GM23338 (cell line): ENCODE measurements at regions not wholly inside any gene's neighbourhood (a gene's known extent, or its start where the extent isn't known, plus 50 kb on each side); places are given as distances from the start of the nearest gene placed in this dataset.

Experiments used
- ATAC-seq: fragments of 200-7000 bp; cut with Tn5 transposase; 3 replicates; pipeline ENCODE4 v1.9.1; 2020
- DNase-seq: peaks from one replicate; pipeline ENCODE4 v3.0.0-alpha.2; 2015; ENCODE audit warnings: low spot score
- H2AFZ ChIP-seq: fragments of 200-600 bp; sonication (generic); 2 replicates; pipeline ENCODE4 v1.8.0; 2016; ENCODE audit warnings: antibody characterized with exemption, mild to moderate bottlenecking, moderate library complexity
- H3F3A ChIP-seq: fragments of 200-600 bp; sonication (generic); replicated peaks from 2 replicates; pipeline ENCODE4 v1.8.0; 2017; ENCODE audit warnings: antibody characterized with exemption, mixed run types, low read depth
- H3K27ac ChIP-seq: fragments of 200-600 bp; sonication (generic); 2 replicates; pipeline ENCODE4 v1.6.1; 2016; ENCODE audit warnings: low read depth
- H3K27me3 ChIP-seq: fragments of 200-600 bp; sonication (generic); 2 replicates; pipeline ENCODE4 v1.8.0; 2016; ENCODE audit warnings: mild to moderate bottlenecking, mixed run types, moderate library complexity; ENCODE audit not compliant: insufficient read depth
- H3K36me3 ChIP-seq: fragments of 200-600 bp; sonication (generic); 2 replicates; pipeline ENCODE4 v1.8.0; 2016; ENCODE audit warnings: mild to moderate bottlenecking; ENCODE audit not compliant: insufficient read depth
- H3K4me1 ChIP-seq: fragments of 200-600 bp; sonication (generic); 2 replicates; pipeline ENCODE4 v1.8.0; 2016; ENCODE audit warnings: mild to moderate bottlenecking, moderate library complexity; ENCODE audit not compliant: insufficient read depth
- H3K4me2 ChIP-seq: fragments of 200-600 bp; sonication (generic); 2 replicates; pipeline ENCODE4 v1.7.1; 2017; ENCODE audit warnings: mixed run types
- H3K4me3 ChIP-seq: fragments of 200-600 bp; sonication (generic); 2 replicates; pipeline ENCODE4 v1.6.1; 2016; ENCODE audit warnings: mixed run types
- H3K79me2 ChIP-seq: fragments of 200-600 bp; sonication (generic); replicated peaks from 2 replicates; pipeline ENCODE4 v1.8.0; 2017; ENCODE audit warnings: mild to moderate bottlenecking; ENCODE audit not compliant: insufficient read depth
- H3K9me2 ChIP-seq: fragments of 200-600 bp; sonication (generic); 2 replicates; pipeline ENCODE4 v1.8.0; 2017; ENCODE audit not compliant: insufficient read depth
- H4K20me1 ChIP-seq: fragments of 200-600 bp; sonication (generic); replicated peaks from 2 replicates; pipeline ENCODE4 v1.8.0; 2017; ENCODE audit warnings: mild to moderate bottlenecking; ENCODE audit not compliant: insufficient read depth
- H3K27ac Mint-ChIP-seq: 2 replicates; pipeline ENCODE4 v1.8.0; 2020; ENCODE audit warnings: inconsistent platforms, mild to moderate bottlenecking, moderate library complexity, mixed read lengths
- H3K27me3 Mint-ChIP-seq: 3 replicates; pipeline ENCODE4 v1.8.0; 2022; ENCODE audit warnings: low read depth, mild to moderate bottlenecking, moderate library complexity, mixed read lengths, inconsistent platforms; ENCODE audit not compliant: insufficient read depth, poor library complexity
- H3K36me3 Mint-ChIP-seq: 3 replicates; pipeline ENCODE4 v1.8.0; 2021; ENCODE audit warnings: low read depth, mild to moderate bottlenecking, inconsistent platforms, moderate library complexity, mixed read lengths
- H3K4me1 Mint-ChIP-seq: 3 replicates; pipeline ENCODE4 v1.8.0; 2020; ENCODE audit warnings: mild to moderate bottlenecking, inconsistent platforms, mixed read lengths
- H3K4me3 Mint-ChIP-seq: 3 replicates; pipeline ENCODE4 v1.8.0; 2021; ENCODE audit warnings: moderate library complexity, mild to moderate bottlenecking, inconsistent platforms, mixed read lengths
- H3K9me3 Mint-ChIP-seq: 3 replicates; pipeline ENCODE4 v1.8.0; 2020; ENCODE audit warnings: moderate library complexity, mild to moderate bottlenecking, inconsistent platforms, mixed read lengths
- CREB1 ChIP-seq: fragments of 250-450 bp; sonication (Bioruptor Pico); IDR thresholded peaks from 2 replicates; pipeline ENCODE4 v1.5.0; 2020; ENCODE audit warnings: low read depth, mild to moderate bottlenecking, moderate library complexity
- CTCF ChIP-seq, 2 experiments: fragments of 200-600 bp in 1 of 2; sonication (generic) in 1 of 2; conservative IDR thresholded peaks; 2 replicates each; pipeline versions ENCODE4 v1.5.1 to v1.6.1; 2016 to 2017; ENCODE audit warnings: antibody characterized with exemption in 2 of 2, low read depth in 2 of 2, mild to moderate bottlenecking in 2 of 2, moderate library complexity in 1 of 2
- ETS1 ChIP-seq: IDR thresholded peaks from 2 replicates; pipeline ENCODE4 v1.6.1; 2016; ENCODE audit warnings: antibody characterized with exemption
- EZH2 ChIP-seq: fragments of 200-600 bp; sonication (generic); IDR thresholded peaks from one replicate; pipeline ENCODE4 v1.8.0; 2017; ENCODE audit warnings: antibody characterized with exemption, mild to moderate bottlenecking, low read depth; ENCODE audit not compliant: unreplicated experiment
- EZH2phosphoT487 ChIP-seq: fragments of 200-600 bp; sonication (generic); IDR thresholded peaks from one replicate; pipeline ENCODE4 v1.8.1; 2018; ENCODE audit warnings: antibody characterized with exemption; ENCODE audit not compliant: unreplicated experiment
- JUNB ChIP-seq: IDR thresholded peaks from one replicate; pipeline ENCODE4 v1.6.1; 2016; ENCODE audit warnings: antibody characterized with exemption; ENCODE audit not compliant: unreplicated experiment
- NANOG ChIP-seq: IDR thresholded peaks from 2 replicates; pipeline ENCODE4 v1.6.1; 2016; ENCODE audit warnings: antibody characterized with exemption, borderline replicate concordance
- POLR2AphosphoS5 ChIP-seq: IDR thresholded peaks from 2 replicates; pipeline ENCODE4 v1.6.1; 2016; ENCODE audit warnings: antibody characterized with exemption, low read depth
- REST ChIP-seq: IDR thresholded peaks from one replicate; pipeline ENCODE4 v1.6.1; 2018; ENCODE audit warnings: antibody characterized with exemption; ENCODE audit not compliant: unreplicated experiment
- STAT1 ChIP-seq: IDR thresholded peaks from one replicate; pipeline ENCODE4 v1.6.1; 2016; ENCODE audit warnings: antibody characterized with exemption; ENCODE audit not compliant: unreplicated experiment

- Histone ChIP-seq H3K9me2 (no peaks in the 10 kb centered on the region; the same call in 1 of the 2 replicates), H3K27me3 (no peaks in the 10 kb centered on the region), H3K4me1 (no peaks in the 10 kb centered on the region), H3K27ac (no peak overlapping the region), H2AFZ (no peak overlapping the region), H3K36me3 (no peaks in the 10 kb centered on the region), H3F3A (no peaks in the 10 kb centered on the region), H4K20me1 (no peaks in the 10 kb centered on the region; the same call in 1 of the 2 replicates), H3K4me3 (no peak overlapping the region), H3K4me2 (no peak overlapping the region), H3K79me2 (no peaks in the 10 kb centered on the region)
- no peak overlapping the region for H3K4me3 Mint-ChIP-seq
- no peak for TF ChIP-seq NANOG
- no peaks in the 10 kb centered on the region for H3K4me1 Mint-ChIP-seq
- ATAC-seq (no peak), DNase-seq (no peak)
- H3K9me3 Mint-ChIP-seq: peaks cover 25% of the 10 kb centered on the region
- H3K27me3 Mint-ChIP-seq: peaks cover 2% of the 10 kb centered on the region
- no peak overlapping the region for H3K27ac Mint-ChIP-seq
- peaks cover 4% of the 10 kb centered on the region; the same call in 1 of the 3 replicates for H3K36me3 Mint-ChIP-seq
Measured at GRCh38 chr6:66865771-66866170, 1158.7 kb upstream of the EYS start.

GRCh38 chr6:66861007-66861541 is 1154.0 kb upstream of the EYS start:
- Mint-ChIP-seq H3K27me3 (no peaks in the 10 kb centered on the region), H3K4me3 (no peak overlapping the region), H3K27ac (no peak overlapping the region), H3K36me3 (no peaks in the 10 kb centered on the region), H3K4me1 (no peaks in the 10 kb centered on the region), H3K9me3 (peaks cover 16% of the 10 kb centered on the region)
- DNase-seq: no peak
- Histone ChIP-seq H3K4me1 (no peaks in the 10 kb centered on the region), H2AFZ (no peak overlapping the region), H3K27ac (no peak overlapping the region), H3K79me2 (no peaks in the 10 kb centered on the region), H3K4me3 (no peak overlapping the region), H3K27me3 (no peaks in the 10 kb centered on the region), H3K4me2 (no peak overlapping the region), H4K20me1 (no peaks in the 10 kb centered on the region; the same call in 1 of the 2 replicates), H3F3A (no peaks in the 10 kb centered on the region), H3K36me3 (no peaks in the 10 kb centered on the region), H3K9me2 (no peaks in the 10 kb centered on the region; the same call in 1 of the 2 replicates)
- TF ChIP-seq ETS1 (no peak), STAT1 (no peak), CREB1 (CRISPR knock-in tag) (no peak), EZH2 (no peak), JUNB (no peak)
- ATAC-seq: no peak

- H3K4me2 ChIP-seq: no peak overlapping the region
- no peak overlapping the region for H3K27ac ChIP-seq
- Mint-ChIP-seq H3K27ac (no peak overlapping the region), H3K4me1 (no peaks in the 10 kb centered on the region), H3K27me3 (no peaks in the 10 kb centered on the region), H3K4me3 (no peak overlapping the region), H3K9me3 (peaks cover 16% of the 10 kb centered on the region), H3K36me3 (no peaks in the 10 kb centered on the region)
- DNase-seq (no peak), ATAC-seq (no peak)
- H3K79me2 ChIP-seq: no peaks in the 10 kb centered on the region
- H3K27me3 ChIP-seq: no peaks in the 10 kb centered on the region
- no peaks in the 10 kb centered on the region for H3K4me1 ChIP-seq
- H3K4me3 ChIP-seq: no peak overlapping the region
- H3K9me2 ChIP-seq: no peaks in the 10 kb centered on the region; the same call in 1 of the 2 replicates
- no peaks in the 10 kb centered on the region for H3K36me3 ChIP-seq
- no peak overlapping the region for H2AFZ ChIP-seq
- no peaks in the 10 kb centered on the region; the same call in 1 of the 2 replicates for H4K20me1 ChIP-seq
- no peaks in the 10 kb centered on the region for H3F3A ChIP-seq
- TF ChIP-seq JUNB (no peak), STAT1 (no peak), NANOG (no peak), POLR2AphosphoS5 (no peak), REST (no peak), CTCF (conservative IDR thresholded peaks at IDR 0.05; ENCODE audit: low read depth in 2 of 2) (no peak), ETS1 (no peak), EZH2phosphoT487 (no peak), EZH2 (no peak), CREB1 (CRISPR knock-in tag) (no peak)
Measured at GRCh38 chr6:66860328-66860727, 1153.3 kb upstream of the EYS start.
